ENCODE measurements at regions not wholly inside any gene's neighbourhood (a gene's known extent, or its start where the extent isn't known, plus 50 kb on each side); places are given as distances from the start of the nearest gene placed in this dataset.
"Not testable (repeated sequence)": the region's sequence is repeated elsewhere in the genome, so short reads cannot be mapped to it uniquely, and the experiment has no call there.

DNA sequence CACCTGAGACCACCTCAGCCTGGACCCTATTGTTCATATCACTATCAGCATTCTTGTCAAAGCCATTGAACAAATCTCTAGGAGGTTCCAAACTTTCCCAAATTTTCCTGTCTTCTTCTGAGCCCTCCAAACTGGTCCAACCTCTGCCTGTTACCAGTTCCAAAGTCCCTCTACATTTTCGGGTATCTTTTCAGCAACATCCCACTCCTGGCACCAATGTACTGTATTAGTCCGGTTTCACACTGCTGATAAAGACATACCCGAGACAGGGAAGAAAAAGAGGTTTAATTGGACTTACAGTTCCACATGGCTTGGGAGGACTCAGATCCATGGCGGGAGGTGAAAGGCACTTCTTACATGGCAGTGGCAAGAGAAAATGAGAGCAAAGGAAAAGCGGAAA, 101.9 kb downstream of the ANXA2 start:
- H3K4me3 Mint-ChIP-seq; H3K9me3 Mint-ChIP-seq; H3K4me1 Mint-ChIP-seq (ENCODE audit: low read depth in 2 of 2); H3K36me3 Mint-ChIP-seq (ENCODE audit: insufficient read depth); H3K27ac Mint-ChIP-seq; ATAC-seq (replicated peaks); DNase-seq: not testable (repeated sequence)
- H3K27me3 Mint-ChIP-seq, result peaks cover 10 to 45% of the 10 kb centered on the region in 2 donors

DNA sequence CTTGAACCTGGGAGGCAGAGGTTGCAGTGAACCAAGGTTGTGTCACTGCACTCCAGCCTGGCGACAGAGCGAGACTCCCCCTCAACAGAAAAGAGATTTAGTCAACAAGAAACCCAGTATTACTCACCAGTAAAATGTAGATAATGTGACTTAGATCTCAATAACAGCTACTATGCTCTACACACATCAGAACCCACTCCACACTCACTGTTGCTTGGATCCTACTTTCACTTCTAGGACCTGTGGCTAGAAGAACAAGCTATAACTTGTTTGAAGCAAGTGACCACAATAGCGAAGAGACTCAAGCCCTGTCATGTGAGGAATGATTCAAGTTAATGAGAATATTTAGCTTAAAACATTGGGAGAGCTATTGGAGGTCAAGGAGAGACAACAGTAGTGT, 100.7 kb downstream of the ANXA2 start:
- Mint-ChIP-seq H3K27ac (no peak overlapping the region), H3K27me3 (peaks cover 10 to 45% of the 10 kb centered on the region in 2 donors), H3K4me3 (no peak overlapping the region), H3K36me3 (ENCODE audit: insufficient read depth) (no peaks in the 10 kb centered on the region), H3K9me3 (no peaks in the 10 kb centered on the region), H3K4me1 (ENCODE audit: low read depth in 2 of 2) (no peaks in the 10 kb centered on the region)
- no peak for DNase-seq
- ATAC-seq (replicated peaks), result no peak

Measured in effector memory CD8-positive, alpha-beta T cell (primary cell).